DMS153 (cell line): ENCODE measurements at regions not wholly inside any gene's neighbourhood (a gene's known extent, or its start where the extent isn't known, plus 50 kb on each side); places are given as distances from the start of the nearest gene placed in this dataset.
"Not testable (repeated sequence)": the region's sequence is repeated elsewhere in the genome, so short reads cannot be mapped to it uniquely, and the experiment has no call there.

Source experiments
- DNase-seq: peaks from one replicate; lab custom pipeline; 2025; lab: John Stamatoyannopoulos, UW

GRCh38 chrX:104376937-104377336, 122.2 kb upstream of the ESX1 start:
- DNase-seq, result no peak

GRCh38 chrX:104372547-104372946, 117.8 kb upstream of the ESX1 start:
- no peak for DNase-seq

GRCh38 chrX:104370089-104370488, 115.4 kb upstream of the ESX1 start:
- DNase-seq, result no peak

GRCh38 chrX:104360774-104361173, 106.0 kb upstream of the ESX1 start:
- not testable (repeated sequence) for DNase-seq

- no peak for DNase-seq
These were observed 104.4 kb upstream of the ESX1 start for GRCh38 chrX:104359124-104359523.

- DNase-seq, result no peak
These were observed 96.5 kb upstream of the ESX1 start for GRCh38 chrX:104351173-104351769.

GRCh38 chrX:104347860-104348259, 93.1 kb upstream of the ESX1 start:
- DNase-seq, result no peak

- DNase-seq, result no peak
These were observed 88.8 kb upstream of the ESX1 start for GRCh38 chrX:104343428-104344129.

GRCh38 chrX:104342065-104342464, 87.3 kb upstream of the ESX1 start:
- DNase-seq, result no peak

- no peak for DNase-seq
These were observed 81.0 kb upstream of the ESX1 start for GRCh38 chrX:104335756-104336155.

- DNase-seq, result no peak
These were observed 80.2 kb upstream of the ESX1 start for GRCh38 chrX:104334971-104335370.

- DNase-seq, result no peak
These were observed 76.2 kb upstream of the ESX1 start for GRCh38 chrX:104330966-104331365.

- DNase-seq, result no peak
These were observed 75.0 kb upstream of the ESX1 start for GRCh38 chrX:104329731-104330130.

- no peak for DNase-seq
These were observed 70.5 kb upstream of the ESX1 start for GRCh38 chrX:104325213-104325585.

GRCh38 chrX:104324461-104325212, 69.9 kb upstream of the ESX1 start:
- DNase-seq, result no peak

GRCh38 chrX:104319346-104319745, 64.6 kb upstream of the ESX1 start:
- DNase-seq, result no peak

- DNase-seq, result no peak
These were observed 63.7 kb upstream of the ESX1 start for GRCh38 chrX:104318330-104319009.

GRCh38 chrX:104316739-104317138, 62.0 kb upstream of the ESX1 start:
- DNase-seq, result no peak

- DNase-seq, result no peak
These were observed 60.8 kb upstream of the ESX1 start for GRCh38 chrX:104315555-104315954.

- DNase-seq, result no peak
These were observed 56.0 kb upstream of the ESX1 start for GRCh38 chrX:104310657-104311254.

GRCh38 chrX:104310090-104310489, 55.4 kb upstream of the ESX1 start:
- DNase-seq, result no peak

GRCh38 chrX:104309169-104309568, 54.4 kb upstream of the ESX1 start:
- DNase-seq, result no peak
